HCT116 (cell line): ENCODE measurements at regions not wholly inside any gene's neighbourhood (a gene's known extent, or its start where the extent isn't known, plus 50 kb on each side); places are given as distances from the start of the nearest gene placed in this dataset.

Experiments
- ATAC-seq: fragments of 200-7000 bp; cut with Tn5 transposase; 2 replicates; pipeline ENCODE4 v1.9.1; 2020; ENCODE audit warnings: mild to moderate bottlenecking, moderate library complexity
- BruUV-seq: library from RNA; stranded (reverse); fragments of 400-500 nt; replicated peaks from 2 replicates; lab custom pipeline; 2021; lab: Mats Ljungman, UMichigan
- CTCF ChIA-PET: fragments of 300-600 bp; sonication (Branson Sonifier 250); formaldehyde crosslinking; loops from one replicate; lab custom pipeline; 2021; ENCODE audit warnings: antibody characterized with exemption; lab: Charles Lee
- POLR2A ChIA-PET: fragments of 300-600, 350-600 bp; sonication (Branson Sonifier 250); formaldehyde crosslinking; loops from one replicate; lab custom pipeline; 2021; ENCODE audit warnings: antibody characterized with exemption; lab: Charles Lee
- RAD21 ChIA-PET, 2 experiments: fragments of 300-600 bp; sonication (Branson Sonifier 250); formaldehyde crosslinking; loops; one replicate each; lab custom pipeline; 2023; ENCODE audit warnings: low total read pairs in 2 of 2; ENCODE audit not compliant: uncharacterized antibody in 2 of 2, unreplicated experiment in 2 of 2, low non-redundant PET in 1 of 2; lab: Charles Lee
- DNase-seq: peaks from one replicate; pipeline ENCODE4 v3.0.0-alpha.2; 2010; ENCODE audit warnings: low read depth, low spot score
- H2AFZ ChIP-seq: fragments of 200-600 bp; shearing (Covaris generic), sonication (generic); 2 replicates; pipeline ENCODE4 v1.6.1; 2017; ENCODE audit warnings: low read depth, mixed run types, mixed read lengths, antibody characterized with exemption, low read length; ENCODE audit not compliant: poor library complexity, severe bottlenecking
- H3K27ac ChIP-seq: 2 replicates; pipeline ENCODE4 v1.5.1; 2012; ENCODE audit warnings: low read depth, low read length
- H3K27me3 ChIP-seq: fragments of 200-600 bp; sonication (generic); 2 replicates; pipeline ENCODE4 v1.6.1; 2016; ENCODE audit warnings: mixed run types, low read length, mixed read lengths; ENCODE audit not compliant: insufficient read depth
- H3K36me3 ChIP-seq, 2 experiments: fragments of 200-500 bp in 1 of 2; fragments of 200-600 bp in 1 of 2; sonication (Bioruptor generic) in 1 of 2; sonication (generic) in 1 of 2; 2 replicates each; pipeline versions ENCODE4 v1.5.1 to v1.6.1; 2014 to 2016; ENCODE audit warnings: low read length in 2 of 2, inconsistent platforms in 1 of 2, mixed read lengths in 1 of 2, mixed run types in 1 of 2; ENCODE audit not compliant: insufficient read depth in 2 of 2, control insufficient read depth in 1 of 2
- H3K4me1 ChIP-seq, 2 experiments: fragments of 200-600 bp in 1 of 2; sonication (generic) in 1 of 2; 2 replicates each; pipeline versions ENCODE4 v1.5.1 to v1.6.1; 2012 to 2017; ENCODE audit warnings: low read length in 2 of 2, inconsistent platforms in 1 of 2, mild to moderate bottlenecking in 1 of 2, mixed read lengths in 1 of 2, mixed run types in 1 of 2, moderate library complexity in 1 of 2; ENCODE audit not compliant: insufficient read depth in 2 of 2, control insufficient read depth in 1 of 2
- H3K4me2 ChIP-seq: fragments of 200-600 bp; sonication (generic); 2 replicates; pipeline ENCODE4 v1.6.1; 2017; ENCODE audit warnings: mixed run types, low read length, mixed read lengths
- H3K4me3 ChIP-seq, 2 experiments: fragments of 200-600 bp in 1 of 2; sonication (generic) in 1 of 2; replicated peaks in 1 of 2; 2 replicates each; pipeline ENCODE4 v1.5.1; 2011 to 2016; ENCODE audit warnings: low read length in 2 of 2, control low read depth in 1 of 2, low read depth in 1 of 2, mild to moderate bottlenecking in 1 of 2, mixed read lengths in 1 of 2, mixed run types in 1 of 2
- H3K79me2 ChIP-seq: fragments of 200-600 bp; sonication (generic); 2 replicates; pipeline ENCODE4 v1.6.1; 2017; ENCODE audit warnings: mild to moderate bottlenecking, mixed run types, low read length, moderate library complexity, mixed read lengths; ENCODE audit not compliant: insufficient read depth
- H3K9ac ChIP-seq: fragments of 200-600 bp; sonication (generic); 2 replicates; pipeline ENCODE4 v1.6.1; 2016; ENCODE audit warnings: low read length, mixed read lengths
- H3K9me2 ChIP-seq: fragments of 200-600 bp; sonication (generic), shearing (Covaris generic); 2 replicates; pipeline ENCODE4 v1.6.1; 2017; ENCODE audit warnings: mixed run types, mild to moderate bottlenecking, moderate library complexity; ENCODE audit not compliant: insufficient read depth
- H3K9me3 ChIP-seq, 2 experiments: fragments of 200-500 bp in 1 of 2; fragments of 200-600 bp in 1 of 2; sonication (Bioruptor generic) in 1 of 2; sonication (generic) in 1 of 2; 2 replicates each; pipeline ENCODE4 v1.6.1; 2014 to 2017; ENCODE audit warnings: low read length in 2 of 2, mixed read lengths in 2 of 2, inconsistent platforms in 1 of 2, low read depth in 1 of 2, mild to moderate bottlenecking in 1 of 2, mixed run types in 1 of 2, moderate library complexity in 1 of 2; ENCODE audit not compliant: control insufficient read depth in 1 of 2, insufficient read depth in 1 of 2
- H4K20me1 ChIP-seq: fragments of 200-600 bp; sonication (generic), shearing (Covaris generic); 2 replicates; pipeline ENCODE4 v1.6.1; 2017; ENCODE audit warnings: mixed run types, mild to moderate bottlenecking, moderate library complexity; ENCODE audit not compliant: insufficient read depth
- CBX3 ChIP-seq: IDR thresholded peaks from 2 replicates; pipeline ENCODE4 v1.6.1; 2012; ENCODE audit warnings: low read depth
- CEBPB ChIP-seq: IDR thresholded peaks from 2 replicates; pipeline ENCODE4 v1.6.1; 2012; ENCODE audit warnings: low read depth
- EGR1 ChIP-seq: IDR thresholded peaks from 2 replicates; pipeline ENCODE4 v1.6.1; 2012; ENCODE audit warnings: low read depth
- ELF1 ChIP-seq: IDR thresholded peaks from 2 replicates; pipeline ENCODE4 v1.6.1; 2012; ENCODE audit warnings: low read depth, borderline replicate concordance
- EZH2 ChIP-seq: fragments of 200-600 bp; sonication (generic); IDR thresholded peaks from 2 replicates; pipeline ENCODE4 v1.6.1; 2017; ENCODE audit warnings: antibody characterized with exemption, mixed run types
- EZH2phosphoT487 ChIP-seq: fragments of 200-600 bp; IDR thresholded peaks from 2 replicates; pipeline ENCODE4 v1.6.1; 2018; ENCODE audit warnings: antibody characterized with exemption, borderline replicate concordance
- FOSL1 ChIP-seq: IDR thresholded peaks from 2 replicates; pipeline ENCODE4 v1.6.1; 2012; ENCODE audit warnings: low read depth
- JUND ChIP-seq: IDR thresholded peaks from 2 replicates; pipeline ENCODE4 v1.6.1; 2012
- POLR2A ChIP-seq: IDR thresholded peaks from 2 replicates; pipeline ENCODE4 v1.7.0; 2011; ENCODE audit warnings: borderline replicate concordance; ENCODE audit not compliant: insufficient read depth, insufficient read length; ENCODE audit errors: extremely low read depth
- POLR2AphosphoS5 ChIP-seq: IDR thresholded peaks from 2 replicates; pipeline ENCODE4 v1.6.1; 2011; ENCODE audit warnings: mild to moderate bottlenecking, low read depth, low read length, moderate library complexity
- RAD21 ChIP-seq: IDR thresholded peaks from 2 replicates; pipeline ENCODE4 v1.6.1; 2012; ENCODE audit warnings: low read depth, mild to moderate bottlenecking
- SP1 ChIP-seq: IDR thresholded peaks from 2 replicates; pipeline ENCODE4 v1.6.1; 2012; ENCODE audit warnings: low read depth
- ZFX ChIP-seq: fragments of 450-650 bp; IDR thresholded peaks from 2 replicates; pipeline ENCODE4 v1.6.1; 2017
- ZNF274 ChIP-seq: fragments of 200-500 bp; sonication (Bioruptor generic); IDR thresholded peaks from 2 replicates; pipeline ENCODE4 v1.6.1; 2014; ENCODE audit warnings: mild to moderate bottlenecking, low read depth, low read length, inconsistent platforms
- intact Hi-C: fragments of 100-400 bp; cut with micrococcal nuclease; formaldehyde crosslinking; loops from 2 replicates; pipeline ENCODE4 v1.10.0; 2022
- TF ChIP-seq, protein P1 (sequence below): IDR thresholded peaks from 2 replicates; pipeline ENCODE4 v1.6.1; 2011; ENCODE audit warnings: mild to moderate bottlenecking, low read length, moderate library complexity; ENCODE audit not compliant: insufficient replicate concordance; ENCODE audit errors: extremely low read depth
- TF ChIP-seq, protein P2 (sequence below): IDR thresholded peaks from 2 replicates; pipeline ENCODE4 v1.6.1; 2012
- TF ChIP-seq, protein P3 (sequence below): IDR thresholded peaks from 2 replicates; pipeline ENCODE4 v1.6.1; 2012

DNA sequence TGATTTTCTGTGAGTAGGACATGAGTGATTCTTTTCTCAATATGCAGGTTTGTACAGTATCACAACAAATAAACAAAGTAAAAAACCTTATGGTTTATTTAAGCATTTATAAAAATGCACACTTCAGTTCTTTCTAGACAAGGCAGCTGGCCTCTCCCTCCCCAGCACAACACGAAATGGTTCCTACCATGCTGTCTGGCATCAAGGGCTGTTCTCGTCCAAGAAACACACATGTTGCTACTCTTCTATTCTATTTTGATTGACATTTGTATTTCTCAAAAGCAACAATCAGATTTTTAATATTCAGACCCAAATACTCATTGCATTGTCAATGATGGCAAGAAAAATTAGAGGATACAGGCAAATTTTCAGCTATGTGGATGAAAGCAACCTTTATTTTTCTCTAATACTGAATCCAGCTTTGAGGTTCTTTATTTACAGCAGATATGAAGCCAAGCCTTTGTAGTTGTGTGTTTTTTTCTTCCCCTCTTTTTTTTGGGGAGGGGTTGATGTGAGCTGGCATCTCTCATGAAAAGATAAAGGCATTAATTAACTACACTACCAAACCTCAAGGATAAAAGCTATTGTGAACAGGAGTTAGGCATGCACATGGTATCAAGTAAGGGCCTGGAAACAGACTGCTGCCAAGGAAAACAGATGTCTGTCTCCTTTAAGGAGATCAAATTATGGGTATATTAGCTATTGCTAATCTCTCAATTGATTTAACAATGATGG lies 96.4 kb upstream of the PREP start:
- CTCF ChIA-PET, result no interaction called here
- Histone ChIP-seq H3K27me3 (no peaks in the 10 kb centered on the region), H3K27ac (no peak overlapping the region), H3K4me3 (no peak overlapping the region), H4K20me1 (no peaks in the 10 kb centered on the region), H3K4me2 (no peak overlapping the region), H3K79me2 (no peaks in the 10 kb centered on the region), H3K36me3 (no peaks in the 10 kb centered on the region), H3K9me3 (no peaks in the 10 kb centered on the region), H2AFZ (no peak overlapping the region), H3K9ac (no peak overlapping the region), H3K4me1 (no peaks in the 10 kb centered on the region), H3K9me2 (no peaks in the 10 kb centered on the region)
- intact Hi-C loops, result no loop called here
- ATAC-seq, result no peak
- no TSS peak for BruUV-seq
- RAD21 ChIA-PET, result no interaction called here
- no peak for DNase-seq
- POLR2A ChIA-PET, result no interaction called here
- TF ChIP-seq, protein P1, sequence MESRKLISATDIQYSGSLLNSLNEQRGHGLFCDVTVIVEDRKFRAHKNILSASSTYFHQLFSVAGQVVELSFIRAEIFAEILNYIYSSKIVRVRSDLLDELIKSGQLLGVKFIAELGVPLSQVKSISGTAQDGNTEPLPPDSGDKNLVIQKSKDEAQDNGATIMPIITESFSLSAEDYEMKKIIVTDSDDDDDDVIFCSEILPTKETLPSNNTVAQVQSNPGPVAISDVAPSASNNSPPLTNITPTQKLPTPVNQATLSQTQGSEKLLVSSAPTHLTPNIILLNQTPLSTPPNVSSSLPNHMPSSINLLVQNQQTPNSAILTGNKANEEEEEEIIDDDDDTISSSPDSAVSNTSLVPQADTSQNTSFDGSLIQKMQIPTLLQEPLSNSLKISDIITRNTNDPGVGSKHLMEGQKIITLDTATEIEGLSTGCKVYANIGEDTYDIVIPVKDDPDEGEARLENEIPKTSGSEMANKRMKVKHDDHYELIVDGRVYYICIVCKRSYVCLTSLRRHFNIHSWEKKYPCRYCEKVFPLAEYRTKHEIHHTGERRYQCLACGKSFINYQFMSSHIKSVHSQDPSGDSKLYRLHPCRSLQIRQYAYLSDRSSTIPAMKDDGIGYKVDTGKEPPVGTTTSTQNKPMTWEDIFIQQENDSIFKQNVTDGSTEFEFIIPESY, result no peak
- TF ChIP-seq CEBPB (no peak), JUND (no peak), EZH2 (no peak), CBX3 (no peak), FOSL1 (no peak), POLR2AphosphoS5 (no peak), ELF1 (no peak), ZFX (no peak), POLR2A (no peak), SP1 (no peak), EGR1 (no peak), ZNF274 (no peak), EZH2phosphoT487 (no peak), RAD21 (no peak)
- TF ChIP-seq, protein P2, sequence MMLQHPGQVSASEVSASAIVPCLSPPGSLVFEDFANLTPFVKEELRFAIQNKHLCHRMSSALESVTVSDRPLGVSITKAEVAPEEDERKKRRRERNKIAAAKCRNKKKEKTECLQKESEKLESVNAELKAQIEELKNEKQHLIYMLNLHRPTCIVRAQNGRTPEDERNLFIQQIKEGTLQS, result no peak
- TF ChIP-seq, protein P3, sequence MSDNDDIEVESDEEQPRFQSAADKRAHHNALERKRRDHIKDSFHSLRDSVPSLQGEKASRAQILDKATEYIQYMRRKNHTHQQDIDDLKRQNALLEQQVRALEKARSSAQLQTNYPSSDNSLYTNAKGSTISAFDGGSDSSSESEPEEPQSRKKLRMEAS, result no peak
